ENCODE measurements at regions not wholly inside any gene's neighbourhood (a gene's known extent, or its start where the extent isn't known, plus 50 kb on each side); places are given as distances from the start of the nearest gene placed in this dataset.
"Not testable (repeated sequence)": the region's sequence is repeated elsewhere in the genome, so short reads cannot be mapped to it uniquely, and the experiment has no call there.

GRCh38 chr6:142633317-142633716 lies 311.7 kb downstream of the HIVEP2 start:
- DNase-seq (ENCODE audit: low read depth, low spot score), result no peak

GRCh38 chr6:142635130-142635529 lies 309.8 kb downstream of the HIVEP2 start:
- Histone ChIP-seq H3K9me3 (ENCODE audit: control insufficient read depth, insufficient read depth, low read length) (no peaks in the 10 kb centered on the region), H3K4me3 (ENCODE audit: low read length) (no peak overlapping the region), H3K27me3 (ENCODE audit: control insufficient read depth, insufficient read depth, low read length) (no peaks in the 10 kb centered on the region), H3K36me3 (ENCODE audit: control insufficient read depth, insufficient read depth, low read length) (no peaks in the 10 kb centered on the region), H3K4me1 (ENCODE audit: control insufficient read depth, insufficient read depth, low read length) (no peaks in the 10 kb centered on the region), H3K27ac (ENCODE audit: low read length) (no peak overlapping the region)
- no peak for DNase-seq (ENCODE audit: low read depth, low spot score)
- no CpG with 5 or more reads among the region's 1 CpG for WGBS (ENCODE audit: insufficient coverage, insufficient read length)

More at GRCh38 chr6:142633317-142633716, 311.7 kb downstream of the HIVEP2 start:
- Histone ChIP-seq H3K4me1 (ENCODE audit: control insufficient read depth, insufficient read depth, low read length) (no peaks in the 10 kb centered on the region), H3K36me3 (ENCODE audit: control insufficient read depth, insufficient read depth, low read length) (no peaks in the 10 kb centered on the region), H3K9me3 (ENCODE audit: control insufficient read depth, insufficient read depth, low read length) (no peaks in the 10 kb centered on the region), H3K27ac (ENCODE audit: low read length) (no peak overlapping the region), H3K4me3 (ENCODE audit: low read length) (no peak overlapping the region), H3K27me3 (ENCODE audit: control insufficient read depth, insufficient read depth, low read length) (no peaks in the 10 kb centered on the region)

- Histone ChIP-seq H3K36me3 (ENCODE audit: control insufficient read depth, insufficient read depth, low read length) (no peaks in the 10 kb centered on the region), H3K9me3 (ENCODE audit: control insufficient read depth, insufficient read depth, low read length) (no peaks in the 10 kb centered on the region), H3K27ac (ENCODE audit: low read length) (no peak overlapping the region), H3K27me3 (ENCODE audit: control insufficient read depth, insufficient read depth, low read length) (no peaks in the 10 kb centered on the region), H3K4me1 (ENCODE audit: control insufficient read depth, insufficient read depth, low read length) (no peaks in the 10 kb centered on the region), H3K4me3 (ENCODE audit: low read length) (no peak overlapping the region)
- WGBS (ENCODE audit: insufficient coverage, insufficient read length), result no CpG with 5 or more reads among the region's 10 CpGs
- DNase-seq (ENCODE audit: low read depth, low spot score), result no peak
Measured at GRCh38 chr6:142637624-142638351, 307.2 kb downstream of the HIVEP2 start.

GRCh38 chr6:142642651-142643050 lies 302.3 kb downstream of the HIVEP2 start:
- WGBS (ENCODE audit: insufficient coverage, insufficient read length), result no CpG with 5 or more reads among the region's 1 CpG
- Histone ChIP-seq H3K36me3 (ENCODE audit: control insufficient read depth, insufficient read depth, low read length) (no peaks in the 10 kb centered on the region), H3K4me3 (ENCODE audit: low read length) (no peak overlapping the region), H3K9me3 (ENCODE audit: control insufficient read depth, insufficient read depth, low read length) (no peaks in the 10 kb centered on the region), H3K4me1 (ENCODE audit: control insufficient read depth, insufficient read depth, low read length) (no peaks in the 10 kb centered on the region), H3K27ac (ENCODE audit: low read length) (no peak overlapping the region), H3K27me3 (ENCODE audit: control insufficient read depth, insufficient read depth, low read length) (no peaks in the 10 kb centered on the region)
- DNase-seq (ENCODE audit: low read depth, low spot score), result no peak

- no peak overlapping the region for H3K4me3 ChIP-seq (ENCODE audit: low read length)
- no CpG with 5 or more reads among the region's 3 CpGs for WGBS (ENCODE audit: insufficient coverage, insufficient read length)
- H3K4me1 ChIP-seq (ENCODE audit: control insufficient read depth, insufficient read depth, low read length), result peaks cover under 1% of the 10 kb centered on the region; the same call in 1 of the 2 replicates
- no peaks in the 10 kb centered on the region for H3K27me3 ChIP-seq (ENCODE audit: control insufficient read depth, insufficient read depth, low read length)
- H3K9me3 ChIP-seq (ENCODE audit: control insufficient read depth, insufficient read depth, low read length), result no peaks in the 10 kb centered on the region
- H3K27ac ChIP-seq (ENCODE audit: low read length), result no peak overlapping the region
- H3K36me3 ChIP-seq (ENCODE audit: control insufficient read depth, insufficient read depth, low read length), result no peaks in the 10 kb centered on the region
- DNase-seq (ENCODE audit: low read depth, low spot score), result no peak
Measured at GRCh38 chr6:142644866-142645265, 300.1 kb downstream of the HIVEP2 start.

GRCh38 chr6:142645663-142646062 lies 299.3 kb downstream of the HIVEP2 start:
- WGBS (ENCODE audit: insufficient coverage, insufficient read length), result no CpG with 5 or more reads among the region's 2 CpGs
- no peaks in the 10 kb centered on the region for H3K27me3 ChIP-seq (ENCODE audit: control insufficient read depth, insufficient read depth, low read length)
- no peaks in the 10 kb centered on the region for H3K36me3 ChIP-seq (ENCODE audit: control insufficient read depth, insufficient read depth, low read length)
- no peak for DNase-seq (ENCODE audit: low read depth, low spot score)
- no peaks in the 10 kb centered on the region for H3K9me3 ChIP-seq (ENCODE audit: control insufficient read depth, insufficient read depth, low read length)
- peaks cover 1% of the 10 kb centered on the region; the same call in 1 of the 2 replicates for H3K4me1 ChIP-seq (ENCODE audit: control insufficient read depth, insufficient read depth, low read length)
- H3K4me3 ChIP-seq (ENCODE audit: low read length), result no peak overlapping the region
- H3K27ac ChIP-seq (ENCODE audit: low read length), result no peak overlapping the region

GRCh38 chr6:142647449-142648035 lies 297.4 kb downstream of the HIVEP2 start:
- peak overlapping the region; percentile 4 for H3K27ac ChIP-seq (ENCODE audit: low read length)
- no peak overlapping the region for H3K4me3 ChIP-seq (ENCODE audit: low read length)
- no peak for DNase-seq (ENCODE audit: low read depth, low spot score)
- H3K36me3 ChIP-seq (ENCODE audit: control insufficient read depth, insufficient read depth, low read length), result no peaks in the 10 kb centered on the region
- H3K27me3 ChIP-seq (ENCODE audit: control insufficient read depth, insufficient read depth, low read length), result no peaks in the 10 kb centered on the region
- no peaks in the 10 kb centered on the region for H3K9me3 ChIP-seq (ENCODE audit: control insufficient read depth, insufficient read depth, low read length)
- peaks cover 1% of the 10 kb centered on the region; the same call in 1 of the 2 replicates for H3K4me1 ChIP-seq (ENCODE audit: control insufficient read depth, insufficient read depth, low read length)
- no CpG with 5 or more reads among the region's 6 CpGs for WGBS (ENCODE audit: insufficient coverage, insufficient read length)

- Histone ChIP-seq H3K9me3 (ENCODE audit: control insufficient read depth, insufficient read depth, low read length) (no peaks in the 10 kb centered on the region), H3K27me3 (ENCODE audit: control insufficient read depth, insufficient read depth, low read length) (no peaks in the 10 kb centered on the region), H3K4me1 (ENCODE audit: control insufficient read depth, insufficient read depth, low read length) (peaks cover 1% of the 10 kb centered on the region; the same call in 1 of the 2 replicates), H3K36me3 (ENCODE audit: control insufficient read depth, insufficient read depth, low read length) (no peaks in the 10 kb centered on the region), H3K4me3 (ENCODE audit: low read length) (no peak overlapping the region), H3K27ac (ENCODE audit: low read length) (peak overlapping the region; percentile 4)
- WGBS (ENCODE audit: insufficient coverage, insufficient read length), result no CpG with 5 or more reads among the region's 3 CpGs
- DNase-seq (ENCODE audit: low read depth, low spot score), result no peak
Measured at GRCh38 chr6:142648036-142648451, 296.9 kb downstream of the HIVEP2 start.

- H3K9me3 ChIP-seq (ENCODE audit: control insufficient read depth, insufficient read depth, low read length), result no peaks in the 10 kb centered on the region
- no peaks in the 10 kb centered on the region for H3K36me3 ChIP-seq (ENCODE audit: control insufficient read depth, insufficient read depth, low read length)
- WGBS (ENCODE audit: insufficient coverage, insufficient read length), result no CpG with 5 or more reads among the region's 1 CpG
- peaks cover 1% of the 10 kb centered on the region; the same call in 1 of the 2 replicates for H3K4me1 ChIP-seq (ENCODE audit: control insufficient read depth, insufficient read depth, low read length)
- H3K27me3 ChIP-seq (ENCODE audit: control insufficient read depth, insufficient read depth, low read length), result no peaks in the 10 kb centered on the region
- no peak overlapping the region for H3K4me3 ChIP-seq (ENCODE audit: low read length)
- no peak overlapping the region for H3K27ac ChIP-seq (ENCODE audit: low read length)
- DNase-seq (ENCODE audit: low read depth, low spot score), result no peak
Measured at GRCh38 chr6:142648526-142648925, 296.4 kb downstream of the HIVEP2 start.

GRCh38 chr6:142649438-142650234 lies 295.3 kb downstream of the HIVEP2 start:
- not testable (repeated sequence) for H3K4me3 ChIP-seq (ENCODE audit: low read length); H3K27ac ChIP-seq (ENCODE audit: low read length); H3K27me3 ChIP-seq (ENCODE audit: control insufficient read depth, insufficient read depth, low read length); DNase-seq (ENCODE audit: low read depth, low spot score); H3K36me3 ChIP-seq (ENCODE audit: control insufficient read depth, insufficient read depth, low read length); H3K9me3 ChIP-seq (ENCODE audit: control insufficient read depth, insufficient read depth, low read length); H3K4me1 ChIP-seq (ENCODE audit: control insufficient read depth, insufficient read depth, low read length)
- no CpG with 5 or more reads among the region's 11 CpGs for WGBS (ENCODE audit: insufficient coverage, insufficient read length)

Measured in iPS DF 6.9 (cell line).